ENCODE measurements at regions not wholly inside any gene's neighbourhood (a gene's known extent, or its start where the extent isn't known, plus 50 kb on each side); places are given as distances from the start of the nearest gene placed in this dataset.
"Not testable (repeated sequence)": the region's sequence is repeated elsewhere in the genome, so short reads cannot be mapped to it uniquely, and the experiment has no call there.

GRCh38 chr18:73681912-73682311 is 465.7 kb downstream of the FBXO15 start:
- no peak overlapping the region for H3K27ac ChIP-seq
- TF ChIP-seq CTCF (IDR thresholded peaks at IDR 0.05) (no peak), ZFX (IDR thresholded peaks at IDR 0.05; ENCODE audit: borderline replicate concordance) (no peak)

GRCh38 chr18:73681398-73681797 is 466.2 kb downstream of the FBXO15 start:
- no peak overlapping the region for H3K27ac ChIP-seq
- TF ChIP-seq ZFX (IDR thresholded peaks at IDR 0.05; ENCODE audit: borderline replicate concordance), result no peak
- TF ChIP-seq CTCF (IDR thresholded peaks at IDR 0.05), result no peak

GRCh38 chr18:73679941-73680712 is 467.5 kb downstream of the FBXO15 start:
- TF ChIP-seq CTCF (IDR thresholded peaks at IDR 0.05), result no peak
- no peak for TF ChIP-seq ZFX (IDR thresholded peaks at IDR 0.05; ENCODE audit: borderline replicate concordance)
- no peak overlapping the region for H3K27ac ChIP-seq

GRCh38 chr18:73677450-73677849 is 470.2 kb downstream of the FBXO15 start:
- no peak for TF ChIP-seq CTCF (IDR thresholded peaks at IDR 0.05)
- no peak for TF ChIP-seq ZFX (IDR thresholded peaks at IDR 0.05; ENCODE audit: borderline replicate concordance)
- H3K27ac ChIP-seq, result no peak overlapping the region

GRCh38 chr18:73674125-73674865 is 473.3 kb downstream of the FBXO15 start:
- no peak overlapping the region for H3K27ac ChIP-seq
- TF ChIP-seq ZFX (IDR thresholded peaks at IDR 0.05; ENCODE audit: borderline replicate concordance) (no peak), CTCF (IDR thresholded peaks at IDR 0.05) (no peak)

- not testable (repeated sequence) for H3K27ac ChIP-seq
Measured at GRCh38 chr18:73671480-73671879, 476.2 kb downstream of the FBXO15 start.

GRCh38 chr18:73670524-73670923 is 477.1 kb downstream of the FBXO15 start:
- H3K27ac ChIP-seq, result no peak overlapping the region

More at GRCh38 chr18:73670524-73670923, 477.1 kb downstream of the FBXO15 start:
- no peak for TF ChIP-seq CTCF (IDR thresholded peaks at IDR 0.05)
- no peak for TF ChIP-seq ZFX (IDR thresholded peaks at IDR 0.05; ENCODE audit: borderline replicate concordance)

Measured in 22Rv1 (cell line).